GM21381 (cell line): ENCODE measurements at regions not wholly inside any gene's neighbourhood (a gene's known extent, or its start where the extent isn't known, plus 50 kb on each side); places are given as distances from the start of the nearest gene placed in this dataset.

Experiments used
- ATAC-seq: cut with Tn5 transposase; IDR thresholded peaks from one replicate; pipeline ENCODE4 v1.9.1; 2021; ENCODE audit warnings: mild to moderate bottlenecking, moderate library complexity; ENCODE audit not compliant: unreplicated experiment

DNA sequence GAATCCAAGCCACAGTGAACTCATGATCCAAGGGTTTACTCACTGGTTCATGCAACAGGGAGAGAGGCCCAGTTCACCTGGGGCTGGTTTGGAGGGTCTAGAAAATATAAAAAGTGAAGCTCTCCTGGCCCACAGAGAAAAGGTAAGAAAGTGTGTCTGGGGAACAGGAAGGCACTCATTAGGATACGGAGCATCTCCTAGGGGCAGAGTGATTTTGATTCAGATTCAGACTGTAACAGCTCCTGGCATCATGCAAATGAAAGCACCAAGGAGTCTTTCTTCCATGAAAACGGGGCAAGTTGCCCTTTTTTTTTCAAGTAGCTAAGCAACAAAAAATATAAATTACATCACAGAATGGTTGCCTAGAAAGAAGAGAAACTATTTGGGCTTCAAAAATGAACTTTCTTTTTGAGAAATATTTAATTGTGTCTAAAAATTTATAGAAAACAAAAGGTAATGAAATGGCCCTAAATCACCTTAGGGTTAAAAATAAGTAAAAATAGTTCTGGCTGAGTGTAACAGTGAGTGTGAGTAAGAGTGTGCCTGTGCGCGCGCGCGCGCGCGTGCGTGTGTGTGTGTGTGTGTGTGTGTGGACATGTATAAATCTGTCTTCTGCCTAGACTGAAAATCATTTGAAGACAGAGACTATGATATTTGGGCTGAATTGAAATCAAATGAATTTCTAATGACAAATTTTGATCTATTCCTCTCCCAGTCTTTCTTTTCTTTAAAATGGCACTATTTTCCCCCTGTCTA lies 177.8 kb upstream of the ZNF462 start:
- no peak for ATAC-seq

DNA sequence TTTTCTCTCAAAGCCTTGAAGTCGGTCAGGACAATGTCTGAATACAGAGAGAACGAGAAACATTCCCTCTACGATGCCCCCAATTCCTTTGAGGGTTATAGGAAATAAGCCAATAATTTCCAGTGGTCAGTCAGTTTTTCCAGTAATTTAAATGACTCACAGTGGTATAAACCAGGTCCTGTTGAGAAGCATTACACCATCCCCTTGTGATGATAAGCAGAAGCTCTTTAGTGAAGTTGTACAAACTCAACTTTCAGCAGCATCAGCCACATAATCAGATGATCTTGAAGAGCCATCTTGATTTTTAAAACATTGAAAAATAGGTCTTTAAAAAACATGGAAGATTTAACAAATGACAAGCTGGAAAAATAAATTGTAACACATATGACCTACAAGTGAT lies 173.9 kb upstream of the ZNF462 start:
- ATAC-seq = no peak

DNA sequence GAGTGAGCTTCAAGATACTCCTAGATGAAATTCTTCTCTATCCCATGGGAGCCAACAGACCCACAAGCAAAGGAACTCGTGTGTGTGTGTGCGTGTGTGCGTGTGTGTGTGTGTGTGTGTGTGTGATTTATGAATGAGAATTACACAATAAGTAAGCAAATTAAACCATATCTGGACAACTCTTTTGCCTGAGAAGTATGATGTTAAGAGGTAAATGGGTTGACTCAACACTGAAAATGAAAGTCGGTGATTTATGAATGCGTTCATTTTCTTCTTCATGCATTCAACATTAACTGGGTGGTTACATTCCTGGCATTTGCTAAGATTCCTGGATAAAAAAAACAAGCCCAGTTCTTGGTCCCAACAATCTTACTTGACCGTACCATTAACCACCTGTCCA lies 171.3 kb upstream of the ZNF462 start:
- no peak for ATAC-seq

DNA sequence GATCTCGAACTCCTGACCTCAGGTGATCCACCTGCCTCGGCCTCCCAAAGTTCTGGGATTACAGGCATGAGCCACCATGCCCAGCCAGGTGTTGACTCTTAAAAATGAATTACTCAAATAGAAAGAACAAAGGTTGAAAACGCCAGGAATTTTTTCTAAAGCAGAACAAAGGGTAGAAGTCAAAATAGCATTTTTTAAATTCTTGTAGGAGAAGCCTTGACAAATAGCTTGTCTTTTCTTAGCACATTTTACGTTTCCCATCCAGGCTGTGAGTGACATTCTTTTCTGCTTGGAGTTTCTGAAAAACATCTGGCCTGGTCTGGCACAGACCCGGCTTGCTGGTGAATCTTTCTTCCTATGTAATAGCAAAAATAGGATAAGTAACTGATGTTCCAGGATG lies 169.4 kb upstream of the ZNF462 start:
- ATAC-seq = no peak

DNA sequence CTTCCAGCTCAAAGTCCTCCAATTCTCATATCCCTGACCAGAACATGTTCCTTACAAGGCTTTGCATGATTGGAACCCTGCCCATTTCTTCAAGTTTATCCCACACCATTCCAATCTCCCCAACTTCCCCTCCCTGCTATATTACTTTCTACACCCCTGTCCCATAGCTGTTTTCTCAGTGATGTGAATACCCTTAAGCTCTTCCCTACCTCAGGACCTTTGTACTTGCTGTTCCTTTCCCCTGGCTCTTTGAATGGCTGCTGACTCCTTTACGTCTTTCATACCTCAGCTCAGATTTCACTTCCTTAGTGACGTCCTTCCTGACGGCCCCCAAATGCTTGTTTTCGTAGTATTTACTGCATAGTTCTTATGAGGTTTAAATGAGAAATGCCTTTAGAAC lies 166.2 kb upstream of the ZNF462 start:
- no peak for ATAC-seq

DNA sequence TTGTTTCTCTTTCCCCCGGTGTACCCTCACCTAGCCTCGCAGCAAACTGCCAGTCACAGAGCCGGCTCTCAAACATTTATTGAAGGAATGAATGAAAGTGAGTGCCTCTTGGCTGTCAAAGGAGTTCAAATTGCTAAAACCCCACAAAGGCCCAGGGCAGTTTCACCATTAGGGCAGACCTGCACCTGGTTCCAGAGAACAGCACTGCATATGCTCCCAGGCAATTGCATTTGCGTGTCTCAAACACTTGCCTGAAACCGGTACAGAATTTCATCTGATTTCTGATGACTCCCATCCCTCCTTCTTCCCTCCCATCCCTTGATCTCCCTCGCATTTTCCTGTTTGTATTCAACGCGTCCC lies 165.6 kb upstream of the ZNF462 start:
- ATAC-seq = no peak

DNA sequence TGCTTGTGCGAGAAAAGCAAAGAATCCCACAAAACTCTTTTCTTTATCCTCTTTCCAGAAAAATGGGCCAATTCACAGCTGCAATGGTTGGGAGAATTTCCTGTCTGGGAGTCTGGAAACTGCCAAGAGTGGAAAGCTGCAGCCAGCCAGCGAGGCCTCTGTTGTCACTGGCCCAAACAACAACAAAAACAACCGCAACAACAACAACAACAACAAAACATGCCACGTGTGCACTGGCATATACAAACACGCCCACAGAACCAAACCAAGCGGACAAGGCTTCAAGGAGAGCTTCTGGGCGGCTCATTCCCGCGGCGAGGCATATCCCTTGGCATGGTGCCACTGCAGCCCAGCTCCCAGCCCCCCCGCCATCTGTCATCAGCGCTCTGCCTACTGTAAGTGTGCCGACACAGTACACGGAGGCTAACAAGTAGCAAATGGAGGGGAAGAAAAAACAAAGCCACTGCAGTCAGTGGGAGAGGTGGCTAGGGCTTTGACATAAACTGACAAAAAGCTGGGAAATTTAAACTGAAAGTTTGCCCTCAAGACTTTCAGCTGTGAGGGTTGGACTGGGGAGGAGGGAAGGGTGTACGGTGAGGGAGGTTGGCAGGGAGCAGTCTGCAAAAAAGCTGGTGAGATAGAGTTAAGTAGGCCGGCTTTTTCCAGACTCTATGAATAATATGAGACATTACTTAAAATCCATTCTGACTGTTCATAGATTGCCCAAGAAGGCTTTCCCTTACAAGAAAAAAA lies 165.0 kb upstream of the ZNF462 start:
- ATAC-seq = no peak

DNA sequence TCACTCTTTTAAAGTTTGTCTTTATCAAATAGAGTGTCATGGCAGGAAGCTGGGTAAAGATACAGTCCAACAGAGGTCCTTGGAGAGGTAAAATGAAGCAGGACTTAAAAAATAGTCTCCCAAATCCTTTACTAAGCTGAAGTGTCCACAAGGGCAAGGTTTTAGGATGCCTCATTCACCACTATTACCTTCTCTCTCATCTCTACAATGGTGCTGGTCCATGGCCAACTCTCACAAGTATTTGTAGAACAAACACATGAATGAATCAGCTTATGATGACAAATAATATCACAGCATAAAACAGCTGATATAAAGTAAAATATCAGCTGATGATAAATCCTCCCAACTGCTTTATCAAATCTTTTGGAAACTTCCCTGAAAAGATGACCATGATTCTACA lies 162.3 kb upstream of the ZNF462 start:
- no peak for ATAC-seq

DNA sequence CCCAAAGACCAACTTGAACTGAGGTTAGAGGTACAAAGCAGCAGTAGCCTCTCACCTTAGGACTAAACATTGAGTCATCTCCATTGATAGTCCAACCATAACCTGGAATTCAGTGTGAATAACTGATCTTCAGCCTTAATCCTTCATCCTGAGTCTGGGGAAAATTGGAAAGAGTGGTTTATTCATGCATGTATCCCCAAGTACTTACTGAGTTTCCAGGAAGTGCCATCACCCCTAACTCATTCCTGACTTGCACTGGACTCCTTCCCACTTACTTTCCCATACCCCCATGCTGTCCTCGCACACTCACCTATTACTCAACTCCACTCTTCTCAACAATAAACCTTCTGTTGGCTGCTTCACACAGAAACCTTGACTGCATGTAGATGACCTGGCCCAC lies 161.4 kb upstream of the ZNF462 start:
- ATAC-seq = no peak

DNA sequence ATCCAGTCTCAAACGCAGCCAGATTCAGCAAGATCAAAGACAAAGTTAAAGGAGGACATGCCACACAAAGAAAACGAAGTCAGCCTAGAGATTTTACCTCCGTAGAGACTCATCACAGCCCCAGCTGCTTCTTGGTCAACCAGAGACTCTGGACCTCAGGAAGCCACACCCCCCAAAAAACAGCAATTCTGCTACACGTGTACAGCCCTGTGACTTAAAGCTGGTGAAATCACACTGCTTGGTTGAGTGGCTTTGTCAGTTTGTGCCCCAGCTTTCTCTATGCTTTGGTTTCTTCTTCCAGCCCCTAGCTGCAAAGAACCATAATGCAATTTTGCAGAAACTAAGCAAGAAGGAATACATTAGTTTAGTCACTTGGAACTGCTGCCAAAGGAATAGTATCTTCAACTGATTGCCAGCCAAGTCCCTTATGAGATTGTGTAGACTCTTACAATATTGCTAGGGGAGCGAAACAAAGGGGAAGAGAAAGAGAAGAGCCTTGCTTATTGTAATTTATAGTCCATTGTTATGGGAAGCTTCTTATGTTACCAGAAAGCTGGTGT lies 158.8 kb upstream of the ZNF462 start:
- ATAC-seq = no peak

DNA sequence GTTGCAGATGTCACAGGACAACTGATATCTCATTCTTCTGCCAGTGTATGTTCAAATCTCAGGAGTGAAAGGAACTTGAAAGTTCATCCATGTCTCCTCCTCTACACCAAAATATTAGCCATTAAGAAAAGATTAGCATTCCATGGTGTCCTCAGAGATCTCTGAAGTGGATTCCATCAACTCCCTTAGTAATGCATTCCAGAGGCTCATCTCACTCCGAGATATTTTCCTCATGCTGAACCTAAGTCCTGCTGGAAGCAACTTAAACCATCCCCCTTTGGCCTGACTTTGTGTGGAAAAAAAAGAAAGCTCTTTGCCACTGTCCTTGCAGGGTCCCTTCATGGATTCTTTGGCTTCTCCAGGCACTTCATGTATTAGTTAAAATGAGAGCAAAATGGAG lies 155.7 kb upstream of the ZNF462 start:
- no peak for ATAC-seq

DNA sequence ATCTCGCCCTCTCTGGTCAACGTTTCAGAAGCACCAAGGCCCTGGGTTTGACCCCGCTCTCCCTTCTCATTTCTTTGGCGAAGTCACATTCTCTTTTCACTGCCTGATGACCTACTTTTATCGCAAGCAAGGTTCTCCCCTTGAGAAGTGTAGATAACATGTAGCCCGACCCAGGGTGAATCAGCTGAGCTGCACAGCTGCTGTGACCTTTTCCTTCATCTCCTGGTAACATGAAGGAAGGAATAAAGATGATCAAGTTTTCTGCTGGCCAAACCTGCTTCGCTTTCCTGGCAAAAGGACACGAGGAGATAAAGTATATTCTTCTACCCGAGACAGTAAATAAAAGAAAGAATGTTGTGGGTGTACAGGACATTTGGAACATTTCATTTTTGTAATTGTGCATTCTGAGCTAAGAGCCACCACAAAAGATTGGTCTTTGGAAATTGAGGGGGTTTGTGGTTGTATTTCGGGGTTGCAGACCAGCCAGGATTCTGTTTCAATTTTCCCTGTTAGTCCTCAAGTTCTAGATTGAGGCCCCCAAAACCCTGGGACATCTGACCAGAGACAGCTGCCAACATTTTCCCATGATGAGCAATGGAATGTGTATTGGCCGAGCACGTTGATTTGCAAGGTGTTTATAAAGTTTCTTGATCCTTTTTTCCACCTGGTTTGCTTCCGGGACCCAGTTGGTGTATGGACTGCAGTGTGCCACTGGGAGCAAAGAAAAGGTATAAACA lies 155.1 kb upstream of the ZNF462 start:
- ATAC-seq = no peak

DNA sequence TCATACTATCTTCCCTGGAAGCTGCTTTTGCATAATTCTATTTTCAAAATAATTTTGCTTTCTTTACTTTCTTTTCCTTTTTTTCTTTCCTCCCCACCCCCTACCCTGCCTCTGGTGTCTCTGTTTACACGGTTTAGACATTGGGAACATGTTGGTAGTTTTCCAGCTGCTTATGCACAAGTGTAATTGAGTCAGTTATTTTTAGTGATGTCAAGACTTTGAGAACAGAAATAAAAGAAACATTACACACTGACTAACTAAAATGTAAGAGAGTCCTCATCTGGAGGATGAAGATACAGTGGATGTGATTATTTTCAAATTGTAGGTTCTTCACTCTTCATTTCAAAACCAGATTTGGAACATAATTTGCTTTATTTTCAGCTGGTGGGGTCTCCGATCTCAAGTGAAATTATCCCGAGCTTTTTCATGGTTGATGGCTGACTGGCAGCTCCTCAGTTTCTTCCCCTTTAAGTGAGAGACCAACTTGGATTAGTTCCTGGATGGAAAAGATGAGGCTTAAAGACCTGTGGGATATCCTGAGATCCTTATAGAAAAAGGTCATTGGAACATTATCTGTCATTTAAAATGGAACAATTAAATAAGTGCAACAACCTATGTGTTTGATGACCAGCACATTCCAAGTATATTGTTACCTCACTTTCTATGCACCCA lies 154.4 kb upstream of the ZNF462 start:
- no peak for ATAC-seq

DNA sequence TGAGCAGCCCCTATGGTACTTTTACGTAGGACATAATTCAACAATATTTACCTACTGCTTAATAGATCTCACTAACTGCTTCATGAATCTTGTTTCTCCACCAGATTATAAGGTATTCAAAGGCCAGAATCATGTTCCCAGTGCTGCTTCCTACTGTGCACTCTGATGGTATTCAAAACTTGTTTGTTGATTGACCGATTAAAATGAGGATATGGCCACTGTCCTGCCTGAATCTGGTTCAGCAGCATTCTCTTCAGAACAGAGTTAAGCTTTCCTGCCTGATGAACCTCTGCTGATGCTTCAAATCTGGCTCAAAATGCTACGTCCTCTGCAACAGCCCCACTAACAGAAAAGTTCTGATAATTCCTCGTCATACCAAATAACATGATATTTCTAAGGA lies 150.7 kb upstream of the ZNF462 start:
- ATAC-seq = no peak

DNA sequence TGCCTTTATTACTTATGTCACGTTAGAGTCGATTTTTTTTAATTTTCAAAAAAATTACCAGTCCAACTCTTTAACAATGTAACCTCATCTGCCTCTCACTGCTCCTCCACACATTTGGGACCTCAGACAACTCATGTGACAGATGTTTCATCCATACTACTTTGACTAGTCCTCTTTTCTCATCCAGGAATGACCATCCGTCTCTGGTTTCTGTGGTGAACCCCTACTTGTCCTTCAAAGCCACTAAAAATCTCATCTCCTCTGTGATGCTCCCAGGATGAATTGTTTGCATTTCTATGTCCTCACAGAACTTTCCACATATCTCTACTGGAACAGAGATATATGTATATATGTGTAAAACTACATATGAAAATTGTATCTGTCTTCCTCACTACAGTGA lies 149.8 kb upstream of the ZNF462 start:
- ATAC-seq = no peak

DNA sequence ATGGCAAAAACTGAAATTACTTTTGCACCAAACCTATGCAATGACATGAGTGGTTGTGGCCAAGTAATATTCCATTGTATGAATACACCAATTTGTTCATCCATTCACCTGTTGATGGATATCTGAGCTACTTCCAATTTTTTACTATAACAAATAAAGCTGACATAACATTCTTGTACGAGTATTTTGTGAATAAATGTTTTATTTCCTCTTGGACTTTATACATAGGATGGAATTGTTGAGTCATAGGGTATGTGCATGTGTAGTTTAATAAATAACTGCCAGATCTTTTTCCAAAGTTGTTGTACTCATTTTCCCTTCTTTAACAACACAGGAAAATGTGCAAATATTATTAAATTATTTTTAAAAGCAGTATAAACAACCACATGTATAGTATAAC lies 146.1 kb upstream of the ZNF462 start:
- no peak for ATAC-seq

DNA sequence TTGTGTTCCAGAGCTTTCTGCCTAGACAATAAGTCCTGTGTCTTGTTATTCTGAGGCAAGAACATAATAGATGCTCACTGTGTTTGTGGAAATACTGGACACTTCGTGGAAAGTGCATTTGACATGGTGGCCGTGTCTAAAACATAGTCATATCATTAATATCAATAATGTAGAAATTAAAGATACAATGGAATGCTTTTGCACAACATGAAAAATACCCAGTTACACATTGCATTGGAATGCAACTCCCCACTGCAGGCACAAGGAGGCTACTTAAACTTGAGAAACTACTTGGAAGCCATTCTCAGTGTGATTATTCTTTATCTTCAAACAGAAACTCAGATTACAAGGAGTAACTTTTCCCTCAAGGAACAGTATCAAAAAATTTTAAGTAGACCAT lies 145.3 kb upstream of the ZNF462 start:
- no peak for ATAC-seq

DNA sequence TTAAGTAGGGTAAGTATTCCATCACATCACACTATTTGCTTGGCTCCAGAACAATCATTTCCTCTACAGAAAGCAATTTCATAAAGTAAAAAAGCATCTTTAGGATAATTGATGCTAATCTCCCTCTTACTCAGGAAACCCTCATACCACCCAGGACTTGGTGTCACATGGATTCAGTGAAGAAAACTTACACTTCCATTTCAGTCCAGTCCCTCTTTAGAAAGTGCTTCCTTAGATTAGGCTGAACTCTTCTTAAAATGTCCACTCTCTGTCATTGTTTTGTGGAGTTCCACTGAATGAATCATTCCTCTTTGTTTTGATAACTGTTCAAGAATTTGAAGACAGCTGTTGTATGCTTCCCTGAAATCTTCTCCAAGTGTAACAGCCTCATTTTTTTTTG lies 144.0 kb upstream of the ZNF462 start:
- no peak for ATAC-seq

DNA sequence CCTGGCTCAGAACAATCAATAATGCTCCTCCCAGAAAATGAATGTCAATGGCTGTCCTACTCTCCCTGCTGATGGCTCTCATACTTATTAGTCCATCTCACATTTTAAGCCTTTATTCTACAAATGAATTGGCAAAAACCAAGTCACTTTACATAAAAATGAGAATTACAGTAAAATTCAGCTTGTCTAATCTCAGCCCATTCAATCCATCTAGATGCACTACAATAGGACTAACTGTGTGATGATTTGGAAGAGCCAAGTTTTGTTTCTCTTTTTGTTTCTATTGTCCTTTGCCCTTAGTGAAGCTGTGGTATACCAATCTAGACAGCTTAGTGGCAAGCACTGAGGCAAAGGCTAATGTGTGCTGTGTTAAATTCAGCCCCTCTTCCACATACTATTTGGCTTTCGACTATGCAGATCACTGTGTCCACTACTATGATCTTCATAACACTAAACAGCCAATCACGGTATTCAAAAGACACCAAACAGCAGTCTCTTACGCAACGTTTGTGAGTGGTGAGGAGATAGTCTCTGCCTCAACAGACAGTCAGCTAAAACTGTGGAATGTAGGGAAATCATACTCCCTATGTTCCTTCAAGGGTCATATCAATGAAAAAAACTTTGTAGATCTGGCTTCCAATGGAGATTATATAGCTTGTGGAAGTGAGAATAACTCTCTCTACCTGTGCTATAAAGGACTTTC lies 140.8 kb upstream of the ZNF462 start:
- ATAC-seq = no peak

DNA sequence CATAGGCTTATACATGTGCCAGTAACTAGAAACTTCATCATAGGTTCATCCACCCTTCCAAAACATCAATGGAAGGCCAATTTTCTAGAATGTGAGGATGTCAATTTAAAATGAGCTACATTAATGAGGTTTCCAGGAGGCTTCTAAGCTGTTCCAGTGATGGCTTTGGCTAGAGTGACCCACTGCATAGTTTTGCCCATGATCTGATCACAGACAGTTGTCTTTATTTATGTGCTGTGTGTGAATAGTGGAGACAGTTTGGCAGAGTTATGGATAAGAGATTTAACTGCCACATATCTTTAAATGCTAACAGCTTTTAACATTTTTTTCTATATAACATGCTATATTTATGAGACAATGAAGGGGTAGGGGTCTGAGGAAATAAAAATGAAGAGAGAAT lies 139.0 kb upstream of the ZNF462 start:
- no peak for ATAC-seq

DNA sequence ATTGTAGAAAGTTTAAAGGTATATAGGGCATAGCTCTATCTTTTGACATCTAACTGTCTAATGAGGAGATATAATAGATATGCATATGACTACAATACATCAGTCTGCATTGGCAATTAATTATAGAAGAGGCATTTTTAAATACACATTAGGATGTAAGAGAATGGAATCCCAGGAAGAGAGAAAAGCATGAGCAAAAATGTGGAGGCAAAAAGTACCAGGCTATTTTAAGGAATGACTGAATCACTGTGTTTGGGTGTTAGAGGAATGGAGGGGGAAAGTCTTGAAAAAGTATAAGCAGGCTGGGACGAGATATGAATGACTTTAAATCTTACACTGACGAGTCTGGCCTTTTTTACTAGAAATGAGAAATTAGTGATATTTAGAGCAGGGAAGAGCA lies 138.4 kb upstream of the ZNF462 start:
- no peak for ATAC-seq
